ENCODE measurements at regions not wholly inside any gene's neighbourhood (a gene's known extent, or its start where the extent isn't known, plus 50 kb on each side); places are given as distances from the start of the nearest gene placed in this dataset.

DNA sequence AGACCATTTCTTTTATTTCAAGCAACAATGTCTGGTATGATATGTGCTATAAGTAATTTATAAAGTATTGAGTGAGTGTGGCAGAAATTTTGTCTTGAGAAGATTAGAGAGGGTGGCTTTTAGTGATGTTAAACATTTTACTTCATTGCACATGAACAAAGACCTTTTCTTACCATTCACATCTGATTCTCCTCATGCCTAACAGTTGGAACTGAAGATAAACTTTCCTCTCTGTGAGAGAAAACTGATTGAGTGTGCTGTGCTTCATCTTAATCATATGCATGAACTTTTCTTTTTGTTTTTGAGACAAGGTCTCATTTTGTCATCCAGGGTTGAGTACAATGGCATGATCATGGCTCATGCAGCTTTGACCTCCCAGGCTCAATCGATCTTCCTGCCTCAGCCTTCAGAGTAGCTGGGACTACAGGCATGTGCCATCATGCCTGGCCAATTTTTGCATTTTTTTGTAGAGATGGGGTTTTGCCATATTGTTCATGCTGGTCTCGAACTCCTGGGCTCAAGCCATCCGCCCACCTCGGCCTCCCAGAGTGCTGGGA is 377.7 kb upstream of the GOLIM4 start:
- no peak overlapping the region for H3K27ac ChIP-seq
- no peaks in the 10 kb centered on the region for H4K20me1 ChIP-seq

DNA sequence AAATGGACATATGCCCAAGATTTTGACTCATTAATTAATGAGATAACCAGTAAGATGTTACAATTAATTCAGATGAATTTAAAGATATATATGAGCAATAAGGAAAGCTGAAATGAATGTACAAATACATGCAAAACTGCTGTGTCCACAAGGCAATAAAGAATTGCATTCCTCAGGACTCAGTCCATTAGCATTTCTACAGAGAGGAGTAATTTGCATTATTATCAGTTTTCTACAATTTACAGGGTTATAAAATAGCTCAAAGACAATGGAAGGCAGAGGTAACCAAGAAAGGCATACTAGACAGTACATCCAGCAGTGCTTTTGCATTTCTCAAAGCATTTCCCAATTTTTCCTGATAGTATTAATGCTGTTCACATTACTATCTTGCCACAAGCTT is 377.1 kb upstream of the GOLIM4 start:
- H3K9ac ChIP-seq, result no peak overlapping the region
- no peaks in the 10 kb centered on the region for H3K9me3 ChIP-seq (replicated peaks in 1 of 11)
- H3K4me1 ChIP-seq, result no peaks in the 10 kb centered on the region
- H4K20me1 ChIP-seq, result no peaks in the 10 kb centered on the region
- no peak for TF ChIP-seq Cebpa-rat (IDR thresholded peaks at IDR 0.05)
- no peak overlapping the region for H3K27ac ChIP-seq
- H3K36me3 ChIP-seq, result no peaks in the 10 kb centered on the region
- no peak overlapping the region for H3K4me2 ChIP-seq
- no peak overlapping the region for H3K4me3 ChIP-seq
- H3K27me3 ChIP-seq, result no peaks in the 10 kb centered on the region

More for the DNA sequence above, 377.7 kb upstream of the GOLIM4 start:
- no peak overlapping the region for H3K4me2 ChIP-seq
- no peak for TF ChIP-seq Cebpa-rat (IDR thresholded peaks at IDR 0.05)
- H3K27me3 ChIP-seq, result no peaks in the 10 kb centered on the region
- H3K4me3 ChIP-seq, result no peak overlapping the region
- H3K9ac ChIP-seq, result no peak overlapping the region
- H3K4me1 ChIP-seq, result no peaks in the 10 kb centered on the region
- H3K9me3 ChIP-seq (replicated peaks in 1 of 11), result no peaks in the 10 kb centered on the region
- no peaks in the 10 kb centered on the region for H3K36me3 ChIP-seq

DNA sequence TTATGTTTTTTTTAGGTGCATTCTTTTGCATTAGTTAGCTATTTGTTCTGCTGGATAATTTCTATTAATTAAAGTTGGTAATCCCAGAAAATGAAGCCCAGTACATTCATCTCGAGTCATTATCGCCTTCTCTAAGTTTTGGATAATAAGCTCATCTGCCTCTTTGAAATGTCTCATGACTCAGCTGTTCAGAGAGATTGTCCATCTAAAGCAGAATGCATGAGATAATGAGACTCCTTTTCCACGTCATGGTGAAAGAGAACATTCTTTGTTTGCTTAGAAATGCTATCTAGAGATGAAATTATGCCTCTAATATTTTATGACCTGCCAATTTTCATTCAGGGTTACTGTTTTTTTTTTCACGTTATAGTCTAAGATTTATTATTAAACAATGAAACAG is 374.7 kb upstream of the GOLIM4 start:
- no peaks in the 10 kb centered on the region for H3K27me3 ChIP-seq
- no peak overlapping the region for H3K27ac ChIP-seq
- H3K4me3 ChIP-seq, result no peak overlapping the region
- H3K9ac ChIP-seq, result no peak overlapping the region
- no peak overlapping the region for H3K4me2 ChIP-seq
- 0 out of 22 replicates have a peak, but pooled peaks cover 0 to 1% (median 0%) of the 10 kb centered on the region in 11 experiments for H3K9me3 ChIP-seq (replicated peaks in 1 of 11)
- no peaks in the 10 kb centered on the region for H3K4me1 ChIP-seq
- TF ChIP-seq Cebpa-rat (IDR thresholded peaks at IDR 0.05), result no peak
- H4K20me1 ChIP-seq, result no peaks in the 10 kb centered on the region
- no peaks in the 10 kb centered on the region for H3K36me3 ChIP-seq

DNA sequence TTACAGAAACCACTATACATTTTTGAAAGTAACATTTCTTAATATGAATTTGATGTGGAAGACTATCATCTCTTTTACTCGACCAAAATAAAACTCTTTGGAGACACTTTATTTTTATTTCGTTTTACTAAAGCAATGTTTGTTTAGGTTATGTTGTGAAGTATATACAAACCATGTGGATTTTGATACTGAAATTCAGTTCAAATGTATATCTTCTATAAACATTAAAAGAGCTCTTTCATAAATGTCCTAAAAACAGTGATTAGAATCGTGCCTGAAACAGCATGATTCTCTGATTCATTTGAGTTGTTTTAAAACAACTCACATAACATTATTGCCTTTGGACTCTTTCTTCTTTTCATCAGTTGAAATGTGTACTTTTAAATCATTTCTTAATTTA is 373.7 kb upstream of the GOLIM4 start:
- H3K4me2 ChIP-seq, result no peak overlapping the region
- H3K27me3 ChIP-seq, result no peaks in the 10 kb centered on the region
- 0 out of 22 replicates have a peak, but pooled peaks cover 0 to 7% (median 0%) of the 10 kb centered on the region in 11 experiments for H3K9me3 ChIP-seq (replicated peaks in 1 of 11)
- H3K27ac ChIP-seq, result no peak overlapping the region
- no peak for TF ChIP-seq Cebpa-rat (IDR thresholded peaks at IDR 0.05)
- no peak overlapping the region for H3K4me3 ChIP-seq
- H3K4me1 ChIP-seq, result no peaks in the 10 kb centered on the region
- no peak overlapping the region for H3K9ac ChIP-seq
- H4K20me1 ChIP-seq, result no peaks in the 10 kb centered on the region
- no peaks in the 10 kb centered on the region for H3K36me3 ChIP-seq

DNA sequence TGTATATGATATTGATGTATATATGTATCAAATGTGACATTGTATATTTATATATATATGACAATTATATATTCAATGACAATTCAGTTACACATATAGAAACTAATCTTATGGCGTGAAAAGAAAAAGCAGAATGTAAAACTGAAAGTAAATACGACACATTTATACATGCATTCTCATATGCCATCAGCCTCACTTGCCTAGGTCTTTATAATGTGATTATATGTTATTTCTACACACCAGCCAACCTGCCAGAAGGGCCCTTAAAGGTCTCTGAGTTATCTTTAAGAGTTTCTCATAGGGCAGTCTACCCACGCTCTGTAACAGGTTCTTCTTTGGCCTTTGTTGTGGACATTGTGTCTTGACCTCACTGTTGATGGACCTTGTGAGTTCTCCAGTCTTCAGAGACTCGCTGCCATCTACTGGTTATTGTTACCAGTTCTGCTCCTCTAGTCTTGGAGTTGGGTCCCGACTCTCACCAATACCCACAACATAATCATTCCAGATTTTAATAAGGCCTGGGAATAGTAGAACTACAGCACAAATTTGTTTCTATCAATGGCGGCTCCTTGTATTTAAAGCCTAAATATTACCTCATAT is 371.5 kb upstream of the GOLIM4 start:
- TF ChIP-seq Cebpa-rat (IDR thresholded peaks at IDR 0.05), result no peak
- H3K4me2 ChIP-seq, result peak overlapping the region in 2 of 11 experiments; percentile 47 to 55; a peak in 4 of 22 replicates

DNA sequence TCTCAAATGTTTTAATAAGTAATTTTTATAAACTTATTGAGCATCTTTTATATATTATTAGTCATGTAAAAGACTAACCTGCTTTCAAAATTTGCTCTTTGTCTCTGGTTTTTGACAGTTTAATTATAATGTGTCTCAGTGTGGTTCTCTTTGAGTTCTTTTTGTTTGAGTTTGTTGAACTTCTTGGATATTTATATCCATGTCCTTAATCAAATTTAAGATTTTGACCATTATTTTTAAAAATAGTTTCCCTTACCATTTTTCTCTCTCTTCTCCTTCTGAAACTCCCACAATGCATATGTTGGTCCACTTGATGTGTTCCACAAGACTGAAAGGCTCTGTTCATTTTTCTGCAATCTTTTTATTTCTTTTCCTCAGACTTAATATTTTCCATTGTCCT is 366.1 kb upstream of the GOLIM4 start:
- Histone ChIP-seq H3K36me3 (no peaks in the 10 kb centered on the region), H3K27ac (no peak overlapping the region), H3K4me1 (peaks cover 0 to 14% (median 5%) of the 10 kb centered on the region in 10 experiments; a peak in 10 of 20 replicates), H3K4me3 (no peak overlapping the region), H3K27me3 (no peaks in the 10 kb centered on the region), H3K9ac (no peak overlapping the region), H3K4me2 (no peak overlapping the region), H3K9me3 (replicated peaks in 1 of 11) (peaks cover 0 to 17% (median 7%) of the 10 kb centered on the region in 11 experiments; a peak in 9 of 22 replicates), H4K20me1 (no peaks in the 10 kb centered on the region)
- TF ChIP-seq Cebpa-rat (IDR thresholded peaks at IDR 0.05), result no peak

More for the DNA sequence above, 371.5 kb upstream of the GOLIM4 start:
- H3K9me3 ChIP-seq (replicated peaks in 1 of 11), result peaks cover 0 to 10% (median 0%) of the 10 kb centered on the region in 11 experiments; a peak in 2 of 22 replicates
- no peak overlapping the region for H3K4me3 ChIP-seq
- no peaks in the 10 kb centered on the region for H3K36me3 ChIP-seq
- no peaks in the 10 kb centered on the region for H3K27me3 ChIP-seq
- H3K27ac ChIP-seq, result no peak overlapping the region
- no peaks in the 10 kb centered on the region for H3K4me1 ChIP-seq
- H3K9ac ChIP-seq, result no peak overlapping the region
- H4K20me1 ChIP-seq, result no peaks in the 10 kb centered on the region

DNA sequence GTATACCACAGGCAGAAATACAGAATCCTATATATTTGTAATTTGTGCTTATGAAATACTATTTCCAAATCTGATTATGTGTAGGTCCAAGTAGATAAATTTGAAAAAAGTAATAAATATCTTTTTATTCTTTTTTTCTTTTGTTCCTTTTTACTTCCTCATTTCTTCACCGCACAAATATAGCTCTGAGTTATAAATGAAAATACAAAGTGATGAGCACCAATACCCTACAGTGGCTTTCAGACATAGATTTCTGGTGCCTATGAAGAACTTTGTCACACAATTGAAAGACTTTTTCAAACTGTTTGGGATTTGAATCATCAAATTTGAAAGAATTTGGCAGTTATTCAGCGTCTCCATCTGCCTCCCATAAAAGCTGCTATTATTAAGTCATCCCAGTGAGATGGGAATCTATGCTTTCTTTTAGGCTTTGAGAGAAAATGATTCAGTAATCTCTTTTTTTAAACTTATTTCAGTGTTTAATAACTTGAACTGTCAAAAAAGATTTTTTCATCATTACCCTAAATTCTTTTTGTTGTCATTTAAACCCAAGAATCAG is 363.6 kb upstream of the GOLIM4 start:
- Histone ChIP-seq H3K27me3 (no peaks in the 10 kb centered on the region), H3K9ac (no peak overlapping the region), H3K9me3 (replicated peaks in 1 of 11) (peaks cover 0 to 15% (median 7%) of the 10 kb centered on the region in 11 experiments; a peak in 9 of 22 replicates)

DNA sequence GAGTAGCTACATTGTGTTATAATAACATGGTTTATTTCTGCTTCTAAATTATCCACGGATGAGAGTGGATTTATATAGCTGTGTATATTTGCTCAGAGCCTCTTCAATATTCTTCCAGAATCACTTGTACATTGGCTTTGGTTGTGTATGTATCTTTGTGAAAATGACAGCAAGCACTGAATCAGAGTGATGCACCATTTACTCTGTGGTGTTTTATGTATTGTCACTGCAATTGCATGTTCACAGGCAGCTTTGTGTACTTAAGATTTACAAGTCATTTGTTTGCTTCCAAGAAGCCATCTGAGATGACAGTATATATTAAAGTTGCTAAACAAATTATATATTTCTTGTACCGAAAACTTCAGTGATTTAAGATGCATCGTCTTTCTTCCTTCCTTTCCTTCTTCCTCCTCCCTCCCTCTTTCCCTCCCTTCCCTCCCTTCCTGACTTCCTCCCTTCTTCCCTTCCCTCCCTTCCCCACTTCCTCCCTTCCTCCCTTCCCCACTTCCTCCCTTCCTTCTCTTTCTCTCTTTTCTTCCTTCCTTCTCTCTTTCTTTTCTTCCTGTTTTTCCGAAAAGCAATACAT is 362.3 kb upstream of the GOLIM4 start:
- H3K9me3 ChIP-seq (replicated peaks in 1 of 11), result peaks cover 0 to 15% (median 7%) of the 10 kb centered on the region in 11 experiments; a peak in 9 of 22 replicates
- H3K27me3 ChIP-seq, result no peaks in the 10 kb centered on the region
- H3K27ac ChIP-seq, result no peak overlapping the region
- H3K4me1 ChIP-seq, result peaks cover 0 to 20% (median 5%) of the 10 kb centered on the region in 10 experiments; a peak in 10 of 20 replicates
- no peaks in the 10 kb centered on the region for H3K36me3 ChIP-seq
- no peaks in the 10 kb centered on the region for H4K20me1 ChIP-seq
- H3K9ac ChIP-seq, result no peak overlapping the region
- no peak overlapping the region for H3K4me3 ChIP-seq
- H3K4me2 ChIP-seq, result peak overlapping the region in 6 of 11 experiments; percentile 5 to 48 (median 26); a peak in 9 of 22 replicates
- TF ChIP-seq Cebpa-rat (IDR thresholded peaks at IDR 0.05), result no peak

More for the DNA sequence above, 363.6 kb upstream of the GOLIM4 start:
- TF ChIP-seq Cebpa-rat (IDR thresholded peaks at IDR 0.05), result no peak
- no peak overlapping the region for H3K4me2 ChIP-seq
- peaks cover 0 to 20% (median 5%) of the 10 kb centered on the region in 10 experiments; a peak in 10 of 20 replicates for H3K4me1 ChIP-seq
- H3K36me3 ChIP-seq, result no peaks in the 10 kb centered on the region
- H3K4me3 ChIP-seq, result no peak overlapping the region
- H4K20me1 ChIP-seq, result no peaks in the 10 kb centered on the region
- H3K27ac ChIP-seq, result no peak overlapping the region

DNA sequence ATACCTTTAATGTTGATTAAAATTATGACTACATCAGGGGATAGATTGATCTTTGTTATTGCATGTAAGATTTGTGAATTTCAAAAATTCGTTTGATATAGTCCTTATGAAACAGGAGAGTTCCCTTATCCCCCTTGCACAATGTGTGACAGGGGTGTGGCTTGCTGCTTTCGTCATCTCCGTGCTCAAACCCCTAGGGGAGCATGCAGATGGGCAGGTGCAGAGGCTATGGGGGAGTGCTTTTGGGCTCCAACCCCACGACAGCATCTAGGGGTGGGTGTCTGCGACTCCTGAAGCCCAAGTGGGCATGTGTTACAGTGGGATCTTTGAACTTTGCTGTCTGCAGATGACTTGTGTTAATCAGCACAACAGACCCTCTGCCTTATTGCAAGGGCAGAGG is 360.1 kb upstream of the GOLIM4 start:
- H3K36me3 ChIP-seq, result no peaks in the 10 kb centered on the region

More for the DNA sequence above, 360.1 kb upstream of the GOLIM4 start:
- Histone ChIP-seq H3K27ac (0 out of 22 replicates have a peak overlapping the region, but pooled peaks of 1 of the 11 experiments have one; percentile 40), H4K20me1 (no peaks in the 10 kb centered on the region), H3K9me3 (replicated peaks in 1 of 11) (peaks cover 0 to under 1% (median 0%) of the 10 kb centered on the region in 11 experiments; a peak in 1 of 22 replicates), H3K27me3 (no peaks in the 10 kb centered on the region), H3K4me2 (peak overlapping the region in 6 of 11 experiments; percentile 14 to 28 (median 15); a peak in 7 of 22 replicates), H3K4me3 (no peak overlapping the region), H3K4me1 (peaks cover 0 to 20% (median 5%) of the 10 kb centered on the region in 10 experiments; a peak in 10 of 20 replicates), H3K9ac (no peak overlapping the region)
- TF ChIP-seq Cebpa-rat (IDR thresholded peaks at IDR 0.05), result no peak
